Kidney epithelial cell (primary cell): ENCODE measurements at regions not wholly inside any gene's neighbourhood (a gene's known extent, or its start where the extent isn't known, plus 50 kb on each side); places are given as distances from the start of the nearest gene placed in this dataset.

Experiments used
- DNase-seq: peaks from one replicate; pipeline ENCODE4 v3.0.0-alpha.2; 2010; ENCODE audit warnings: low read depth
- H3K27me3 ChIP-seq: 2 replicates; pipeline ENCODE4 v1.6.0; 2011; ENCODE audit warnings: low read length; ENCODE audit not compliant: control insufficient read depth, insufficient read depth
- H3K36me3 ChIP-seq: 2 replicates; pipeline ENCODE4 v1.5.1; 2011; ENCODE audit warnings: low read length; ENCODE audit not compliant: control insufficient read depth, insufficient read depth
- H3K4me3 ChIP-seq: 2 replicates; pipeline ENCODE4 v1.5.1; 2011; ENCODE audit warnings: low read depth, mild to moderate bottlenecking, control low read depth, low read length
- CTCF ChIP-seq: IDR thresholded peaks from 2 replicates; pipeline ENCODE4 v1.5.1; 2011; ENCODE audit warnings: mild to moderate bottlenecking, moderate library complexity, low read length, control low read depth, inconsistent platforms; ENCODE audit not compliant: insufficient read depth, poor library complexity, severe bottlenecking

GRCh38 chr20:7291323-7291943 is 523.9 kb downstream of the BMP2 start:
- no peaks in the 10 kb centered on the region for H3K36me3 ChIP-seq
- no peak overlapping the region for H3K4me3 ChIP-seq
- no peak for DNase-seq
- no peak for TF ChIP-seq CTCF
- H3K27me3 ChIP-seq: no peaks in the 10 kb centered on the region

- Histone ChIP-seq H3K36me3 (no peaks in the 10 kb centered on the region), H3K27me3 (no peaks in the 10 kb centered on the region), H3K4me3 (no peak overlapping the region)
- no peak for TF ChIP-seq CTCF
- no peak for DNase-seq
Observed at GRCh38 chr20:7291946-7292345, 524.5 kb downstream of the BMP2 start.

GRCh38 chr20:7294816-7295360 is 527.4 kb downstream of the BMP2 start:
- Histone ChIP-seq H3K36me3 (no peaks in the 10 kb centered on the region), H3K27me3 (no peaks in the 10 kb centered on the region), H3K4me3 (no peak overlapping the region)
- DNase-seq: no peak
- TF ChIP-seq CTCF: no peak

- H3K36me3 ChIP-seq: no peaks in the 10 kb centered on the region
- no peak overlapping the region for H3K4me3 ChIP-seq
- no peaks in the 10 kb centered on the region for H3K27me3 ChIP-seq
- TF ChIP-seq CTCF: no peak
- DNase-seq: no peak
Observed at GRCh38 chr20:7301807-7302206, 534.3 kb downstream of the BMP2 start.

GRCh38 chr20:7302250-7302649 is 534.8 kb downstream of the BMP2 start:
- no peak for DNase-seq
- Histone ChIP-seq H3K4me3 (no peak overlapping the region), H3K36me3 (no peaks in the 10 kb centered on the region), H3K27me3 (no peaks in the 10 kb centered on the region)
- TF ChIP-seq CTCF: no peak

- TF ChIP-seq CTCF: no peak
- no peak overlapping the region for H3K4me3 ChIP-seq
- DNase-seq: no peak
- H3K36me3 ChIP-seq: no peaks in the 10 kb centered on the region
- no peaks in the 10 kb centered on the region for H3K27me3 ChIP-seq
Observed at GRCh38 chr20:7305976-7306375, 538.5 kb downstream of the BMP2 start.
